ENCODE measurements at regions not wholly inside any gene's neighbourhood (a gene's known extent, or its start where the extent isn't known, plus 50 kb on each side); places are given as distances from the start of the nearest gene placed in this dataset.

- H3K36me3 ChIP-seq (ENCODE audit: control insufficient read depth in 2 of 2, insufficient read depth in 1 of 2, low read length in 2 of 2), result no peaks in the 10 kb centered on the region
- H3K27ac ChIP-seq (ENCODE audit: extremely low read depth, low read depth, low read length), result no peak overlapping the region
- H3K9me3 ChIP-seq (ENCODE audit: control insufficient read depth, insufficient read depth, low read depth, low read length), result no peaks in the 10 kb centered on the region
- TF ChIP-seq ZNF777 (tag by site-specific recombination; IDR thresholded peaks at IDR 0.05; ENCODE audit: borderline replicate concordance) (no peak), ZNF23 (tag by site-specific recombination; IDR thresholded peaks at IDR 0.05; ENCODE audit: borderline replicate concordance) (no peak), ZNF16 (tag by site-specific recombination; IDR thresholded peaks at IDR 0.05; ENCODE audit: low read depth) (no peak), ZNF704 (tag by site-specific recombination; IDR thresholded peaks at IDR 0.05) (no peak), ZNF221 (tag by site-specific recombination; IDR thresholded peaks at IDR 0.05; ENCODE audit: borderline replicate concordance) (no peak), KLF9 (tag by site-specific recombination; IDR thresholded peaks at IDR 0.05; ENCODE audit: low read depth) (no peak), ZNF544 (tag by site-specific recombination; IDR thresholded peaks at IDR 0.05) (no peak), ZNF394 (tag by site-specific recombination; IDR thresholded peaks at IDR 0.05; ENCODE audit: borderline replicate concordance) (no peak), BCL11A (tag by site-specific recombination; IDR thresholded peaks at IDR 0.05; ENCODE audit: low read depth) (no peak), PRDM2 (tag by site-specific recombination; IDR thresholded peaks at IDR 0.05; ENCODE audit: borderline replicate concordance) (no peak), ZNF112 (tag by site-specific recombination; IDR thresholded peaks at IDR 0.05) (no peak), YY2 (tag by site-specific recombination; IDR thresholded peaks at IDR 0.05) (no peak), ZNF792 (tag by site-specific recombination; IDR thresholded peaks at IDR 0.05) (no peak), ZBTB6 (tag by site-specific recombination; IDR thresholded peaks at IDR 0.05) (no peak), YY1 (tag by site-specific recombination; IDR thresholded peaks at IDR 0.05) (no peak), MYNN (tag by site-specific recombination; IDR thresholded peaks at IDR 0.05; ENCODE audit: borderline replicate concordance) (no peak), ZNF416 (tag by site-specific recombination; IDR thresholded peaks at IDR 0.05) (no peak)
- TF ChIP-seq, protein P1, sequence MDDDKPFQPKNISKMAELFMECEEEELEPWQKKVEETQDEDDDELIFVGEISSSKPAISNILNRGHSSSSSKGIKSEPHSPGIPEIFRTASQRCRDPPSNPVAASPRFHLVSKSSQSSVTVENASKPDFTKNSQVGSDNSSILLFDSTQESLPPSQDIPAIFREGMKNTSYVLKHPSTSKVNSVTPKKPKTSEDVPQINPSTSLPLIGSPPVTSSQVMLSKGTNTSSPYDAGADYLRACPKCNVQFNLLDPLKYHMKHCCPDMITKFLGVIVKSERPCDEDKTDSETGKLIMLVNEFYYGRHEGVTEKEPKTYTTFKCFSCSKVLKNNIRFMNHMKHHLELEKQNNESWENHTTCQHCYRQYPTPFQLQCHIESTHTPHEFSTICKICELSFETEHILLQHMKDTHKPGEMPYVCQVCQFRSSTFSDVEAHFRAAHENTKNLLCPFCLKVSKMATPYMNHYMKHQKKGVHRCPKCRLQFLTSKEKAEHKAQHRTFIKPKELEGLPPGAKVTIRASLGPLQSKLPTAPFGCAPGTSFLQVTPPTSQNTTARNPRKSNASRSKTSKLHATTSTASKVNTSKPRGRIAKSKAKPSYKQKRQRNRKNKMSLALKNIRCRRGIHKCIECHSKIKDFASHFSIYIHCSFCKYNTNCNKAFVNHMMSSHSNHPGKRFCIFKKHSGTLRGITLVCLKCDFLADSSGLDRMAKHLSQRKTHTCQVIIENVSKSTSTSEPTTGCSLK (tag by site-specific recombination; IDR thresholded peaks at IDR 0.05), result no peak
- TF ChIP-seq, protein P2, sequence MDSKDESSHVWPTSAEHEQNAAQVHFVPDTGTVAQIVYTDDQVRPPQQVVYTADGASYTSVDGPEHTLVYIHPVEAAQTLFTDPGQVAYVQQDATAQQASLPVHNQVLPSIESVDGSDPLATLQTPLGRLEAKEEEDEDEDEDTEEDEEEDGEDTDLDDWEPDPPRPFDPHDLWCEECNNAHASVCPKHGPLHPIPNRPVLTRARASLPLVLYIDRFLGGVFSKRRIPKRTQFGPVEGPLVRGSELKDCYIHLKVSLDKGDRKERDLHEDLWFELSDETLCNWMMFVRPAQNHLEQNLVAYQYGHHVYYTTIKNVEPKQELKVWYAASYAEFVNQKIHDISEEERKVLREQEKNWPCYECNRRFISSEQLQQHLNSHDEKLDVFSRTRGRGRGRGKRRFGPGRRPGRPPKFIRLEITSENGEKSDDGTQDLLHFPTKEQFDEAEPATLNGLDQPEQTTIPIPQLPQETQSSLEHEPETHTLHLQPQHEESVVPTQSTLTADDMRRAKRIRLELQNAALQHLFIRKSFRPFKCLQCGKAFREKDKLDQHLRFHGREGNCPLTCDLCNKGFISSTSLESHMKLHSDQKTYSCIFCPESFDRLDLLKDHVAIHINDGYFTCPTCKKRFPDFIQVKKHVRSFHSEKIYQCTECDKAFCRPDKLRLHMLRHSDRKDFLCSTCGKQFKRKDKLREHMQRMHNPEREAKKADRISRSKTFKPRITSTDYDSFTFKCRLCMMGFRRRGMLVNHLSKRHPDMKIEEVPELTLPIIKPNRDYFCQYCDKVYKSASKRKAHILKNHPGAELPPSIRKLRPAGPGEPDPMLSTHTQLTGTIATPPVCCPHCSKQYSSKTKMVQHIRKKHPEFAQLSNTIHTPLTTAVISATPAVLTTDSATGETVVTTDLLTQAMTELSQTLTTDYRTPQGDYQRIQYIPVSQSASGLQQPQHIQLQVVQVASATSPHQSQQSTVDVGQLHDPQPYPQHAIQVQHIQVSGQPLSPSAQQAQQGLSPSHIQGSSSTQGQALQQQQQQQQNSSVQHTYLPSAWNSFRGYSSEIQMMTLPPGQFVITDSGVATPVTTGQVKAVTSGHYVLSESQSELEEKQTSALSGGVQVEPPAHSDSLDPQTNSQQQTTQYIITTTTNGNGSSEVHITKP (tag by site-specific recombination; IDR thresholded peaks at IDR 0.05), result no peak
- TF ChIP-seq, protein P3, sequence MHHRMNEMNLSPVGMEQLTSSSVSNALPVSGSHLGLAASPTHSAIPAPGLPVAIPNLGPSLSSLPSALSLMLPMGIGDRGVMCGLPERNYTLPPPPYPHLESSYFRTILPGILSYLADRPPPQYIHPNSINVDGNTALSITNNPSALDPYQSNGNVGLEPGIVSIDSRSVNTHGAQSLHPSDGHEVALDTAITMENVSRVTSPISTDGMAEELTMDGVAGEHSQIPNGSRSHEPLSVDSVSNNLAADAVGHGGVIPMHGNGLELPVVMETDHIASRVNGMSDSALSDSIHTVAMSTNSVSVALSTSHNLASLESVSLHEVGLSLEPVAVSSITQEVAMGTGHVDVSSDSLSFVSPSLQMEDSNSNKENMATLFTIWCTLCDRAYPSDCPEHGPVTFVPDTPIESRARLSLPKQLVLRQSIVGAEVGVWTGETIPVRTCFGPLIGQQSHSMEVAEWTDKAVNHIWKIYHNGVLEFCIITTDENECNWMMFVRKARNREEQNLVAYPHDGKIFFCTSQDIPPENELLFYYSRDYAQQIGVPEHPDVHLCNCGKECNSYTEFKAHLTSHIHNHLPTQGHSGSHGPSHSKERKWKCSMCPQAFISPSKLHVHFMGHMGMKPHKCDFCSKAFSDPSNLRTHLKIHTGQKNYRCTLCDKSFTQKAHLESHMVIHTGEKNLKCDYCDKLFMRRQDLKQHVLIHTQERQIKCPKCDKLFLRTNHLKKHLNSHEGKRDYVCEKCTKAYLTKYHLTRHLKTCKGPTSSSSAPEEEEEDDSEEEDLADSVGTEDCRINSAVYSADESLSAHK (tag by site-specific recombination; IDR thresholded peaks at IDR 0.05), result no peak
- CTCF ChIA-PET, result no interaction called here
- no peak overlapping the region for H3K4me3 ChIP-seq (ENCODE audit: low read depth, low read length)
- H3K4me1 ChIP-seq (ENCODE audit: control insufficient read depth, insufficient read depth, low read length), result no peaks in the 10 kb centered on the region
- POLR2A ChIA-PET, result no interaction called here
Observed at GRCh38 chr18:35910327-35910726, 62.2 kb upstream of the RMP24 start.
